ENCODE measurements at regions not wholly inside any gene's neighbourhood (a gene's known extent, or its start where the extent isn't known, plus 50 kb on each side); places are given as distances from the start of the nearest gene placed in this dataset.
A peak's percentile ranks its signal among the peaks of the same experiment; 100 is the strongest.

DNA sequence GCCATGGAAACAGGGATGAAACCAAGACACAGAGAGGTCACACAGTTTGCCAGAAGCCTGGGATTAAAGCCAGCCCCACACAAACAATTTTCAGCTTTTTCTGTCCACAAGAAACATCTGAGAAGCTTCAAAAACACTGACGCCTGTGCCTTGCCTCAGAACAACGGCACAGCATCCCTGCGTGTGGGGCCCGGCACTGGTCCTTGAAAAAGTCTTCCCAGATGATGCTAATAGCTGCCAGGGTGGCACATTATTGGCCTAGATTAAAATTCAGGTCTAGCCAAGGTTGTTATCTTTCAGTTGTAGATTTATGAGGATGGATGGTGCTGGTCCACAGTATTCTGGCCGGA lies 321.4 kb downstream of the HAPSTR1 start:
- DNase-seq: no peak

DNA sequence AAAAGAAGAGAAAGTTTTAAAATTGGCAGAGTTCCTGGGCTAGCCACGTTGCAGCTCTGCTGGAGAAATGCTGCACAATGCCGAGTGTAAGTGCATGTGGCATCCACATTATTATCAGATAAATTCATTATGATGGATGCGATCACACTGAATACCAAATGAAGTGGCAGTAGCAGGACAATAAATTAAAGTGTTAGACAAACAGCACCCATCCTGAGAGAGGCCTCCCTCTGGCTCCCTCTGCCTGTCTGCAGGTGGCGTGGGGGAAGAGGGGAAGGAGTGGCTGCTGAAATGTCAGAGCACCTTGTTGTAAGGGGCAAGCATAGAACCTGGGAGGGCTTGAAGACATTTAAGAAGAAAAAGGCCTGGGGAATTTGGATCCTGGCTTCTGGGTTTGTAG lies 324.1 kb downstream of the HAPSTR1 start:
- DNase-seq: no peak

DNA sequence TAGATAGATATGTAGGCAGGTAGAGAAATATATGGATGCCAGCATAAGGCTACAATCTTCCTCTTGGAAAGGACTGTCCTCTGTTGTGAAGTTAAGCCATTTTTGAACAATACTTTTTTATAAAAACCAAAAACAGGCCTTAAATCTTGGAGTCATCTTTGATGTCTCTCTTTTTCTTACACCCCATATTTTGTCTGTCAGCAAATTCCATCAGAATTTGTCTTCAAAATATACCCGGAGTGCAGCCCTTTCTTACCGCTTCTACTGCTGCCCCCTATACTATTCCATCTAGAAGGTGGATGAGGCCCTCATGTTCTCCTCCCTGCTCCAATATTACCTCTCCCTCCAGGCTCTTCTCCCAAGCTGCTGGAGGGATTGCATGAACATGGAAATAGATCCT lies 326.5 kb downstream of the HAPSTR1 start:
- no peak for DNase-seq

DNA sequence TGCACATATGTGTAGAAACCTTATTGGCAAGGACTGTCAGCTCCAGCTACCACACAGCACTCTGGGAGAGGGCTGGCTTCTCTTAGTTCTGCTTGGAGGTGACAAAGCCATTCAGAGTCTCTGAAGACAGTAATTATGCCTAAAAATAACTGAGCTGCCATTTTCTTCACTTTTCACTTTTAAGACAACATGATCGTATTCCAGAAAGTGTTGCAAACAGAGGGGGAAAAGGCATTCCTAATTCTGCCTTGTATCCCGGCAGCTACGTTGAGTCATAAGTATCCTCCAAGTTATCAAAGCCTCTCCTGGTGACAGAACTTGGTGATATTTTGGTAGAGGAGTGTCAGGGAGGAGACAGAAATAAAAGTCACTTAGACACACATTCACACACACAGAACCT lies 327.7 kb downstream of the HAPSTR1 start:
- DNase-seq: no peak

DNA sequence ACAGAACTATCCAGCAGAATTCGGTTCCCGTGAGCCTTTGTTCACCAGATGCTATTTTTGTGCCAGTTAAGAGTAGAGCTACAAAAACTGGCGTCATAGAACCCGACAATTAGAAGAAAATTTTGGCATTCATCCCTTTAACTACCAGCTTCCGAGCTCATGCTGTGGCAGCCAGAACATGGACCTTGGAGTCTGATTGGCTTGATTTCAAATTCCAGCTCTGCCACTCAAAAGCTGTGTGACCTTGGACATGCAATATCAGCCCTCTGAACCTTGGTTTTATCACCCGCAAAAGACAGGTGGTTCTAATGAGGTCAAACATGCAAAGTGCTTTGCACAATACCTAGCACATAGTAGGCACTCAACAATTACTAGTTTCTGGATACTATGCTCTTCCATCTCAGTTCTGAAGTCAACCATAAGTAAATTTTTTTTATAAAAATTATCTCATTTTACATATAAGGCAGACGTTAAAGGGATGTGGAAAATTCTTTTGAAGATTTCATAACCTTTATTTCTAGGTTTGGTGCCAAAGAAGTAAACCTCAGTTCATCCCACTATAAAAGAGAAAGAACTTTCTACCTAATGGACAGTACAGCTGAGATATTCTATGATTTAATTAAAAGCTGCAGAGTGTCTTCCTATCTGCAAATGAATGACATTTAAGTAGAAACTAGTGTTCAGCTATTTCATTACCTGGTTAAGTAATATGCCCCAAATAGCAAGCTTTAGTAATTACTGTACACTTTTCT lies 331.5 kb downstream of the HAPSTR1 start:
- no peak for DNase-seq

DNA sequence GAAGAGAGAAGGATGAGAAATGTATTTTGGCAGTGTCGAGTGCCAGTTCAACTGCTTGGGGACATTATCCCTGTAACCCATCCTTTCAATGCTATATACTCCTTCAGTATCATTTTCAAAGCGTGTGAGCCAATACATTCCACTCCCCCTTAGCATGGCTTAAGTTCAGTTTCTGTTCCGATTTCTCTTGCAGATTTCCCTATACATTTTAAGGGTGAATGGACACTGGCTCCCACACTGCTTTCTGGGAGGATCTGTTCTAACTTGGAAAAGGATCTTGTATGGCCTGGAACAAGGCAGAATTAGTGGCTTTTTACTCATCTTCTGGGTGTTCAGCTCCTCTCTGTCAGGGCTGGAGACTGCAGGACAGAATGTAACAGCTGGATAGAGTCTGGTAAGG lies 333.8 kb downstream of the HAPSTR1 start:
- DNase-seq: no peak

DNA sequence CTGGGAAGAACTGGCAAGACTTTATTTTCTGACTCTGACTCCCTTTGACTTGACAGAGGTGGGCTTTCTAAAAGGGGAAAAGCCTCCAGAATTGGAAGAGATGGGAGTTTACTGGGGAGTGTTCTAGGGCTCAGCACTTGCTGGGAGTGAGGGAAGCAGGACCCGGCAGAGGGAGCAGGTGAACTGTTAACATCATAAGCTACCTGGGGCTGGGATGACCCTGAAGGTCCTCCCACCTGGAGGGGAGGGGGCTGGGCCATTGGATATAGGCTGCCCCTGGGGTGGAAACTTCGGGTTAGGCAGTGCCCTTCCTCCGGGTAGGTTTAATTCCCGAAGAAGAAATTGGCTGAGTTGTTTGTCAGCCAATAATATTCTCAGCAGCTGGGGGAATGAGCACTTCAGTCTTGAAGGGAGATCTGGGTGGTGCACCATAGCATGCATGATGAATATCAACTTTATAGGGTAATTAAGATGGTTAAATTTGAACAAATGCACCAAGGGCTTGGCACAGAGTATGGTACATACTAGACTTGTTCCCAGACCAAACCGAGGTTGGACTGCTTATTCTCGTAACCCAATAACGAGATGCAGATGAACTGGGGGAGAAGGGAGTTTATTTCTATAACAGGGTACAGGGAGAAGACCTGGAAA lies 337.0 kb downstream of the HAPSTR1 start:
- DNase-seq: no peak

DNA sequence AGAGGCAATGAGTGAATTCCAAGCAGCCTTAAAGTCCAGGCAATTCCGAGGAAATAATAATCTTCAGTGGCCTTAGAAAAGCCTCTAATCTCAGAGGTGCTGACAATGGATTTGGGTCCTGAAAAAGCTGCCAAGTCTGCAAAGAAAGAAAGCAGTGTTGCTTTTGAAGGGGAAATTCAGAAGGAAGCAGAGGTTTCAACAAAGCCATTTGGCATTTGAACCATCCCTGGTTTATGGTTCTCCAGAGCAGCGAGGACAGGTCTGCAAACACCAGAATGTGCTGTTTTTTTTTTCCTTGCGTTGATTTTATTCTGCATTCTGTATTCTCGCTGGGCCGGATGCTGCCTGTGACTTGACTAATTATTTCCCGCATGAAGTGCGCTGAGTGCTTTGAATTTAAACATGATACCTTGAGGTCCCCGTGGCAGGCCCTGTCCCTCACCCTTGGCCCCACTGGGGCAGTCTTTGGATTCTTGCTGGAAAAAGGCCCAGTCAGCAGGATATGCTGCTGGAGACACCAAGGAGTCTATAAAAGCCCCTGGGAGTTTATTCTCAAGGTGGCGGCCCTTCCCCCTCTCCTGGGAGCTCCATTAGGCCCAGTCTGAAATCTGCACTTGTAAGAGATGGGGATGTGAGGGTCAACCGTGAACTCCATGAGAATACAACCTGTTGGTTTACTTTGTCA lies 338.3 kb downstream of the HAPSTR1 start:
- DNase-seq: peak; percentile 22

DNA sequence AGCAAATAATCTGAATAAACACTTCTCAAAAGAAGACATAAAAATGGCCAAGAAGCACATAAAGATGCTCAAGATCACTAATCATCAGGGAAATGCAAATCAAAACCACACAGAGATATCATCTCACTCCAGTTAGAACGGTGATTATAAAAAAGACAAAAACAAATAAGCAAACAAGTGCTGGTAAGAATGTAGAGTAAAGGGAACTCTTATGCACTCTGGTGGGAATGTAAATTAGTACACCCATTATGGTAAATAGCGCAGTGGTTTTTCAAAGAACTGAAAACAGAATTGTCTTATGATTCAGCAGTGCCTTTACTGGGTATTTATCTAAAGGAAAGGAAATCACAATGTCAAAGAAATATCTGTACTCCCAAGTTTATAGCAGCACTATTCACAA lies 343.2 kb downstream of the HAPSTR1 start:
- DNase-seq: no peak

DNA sequence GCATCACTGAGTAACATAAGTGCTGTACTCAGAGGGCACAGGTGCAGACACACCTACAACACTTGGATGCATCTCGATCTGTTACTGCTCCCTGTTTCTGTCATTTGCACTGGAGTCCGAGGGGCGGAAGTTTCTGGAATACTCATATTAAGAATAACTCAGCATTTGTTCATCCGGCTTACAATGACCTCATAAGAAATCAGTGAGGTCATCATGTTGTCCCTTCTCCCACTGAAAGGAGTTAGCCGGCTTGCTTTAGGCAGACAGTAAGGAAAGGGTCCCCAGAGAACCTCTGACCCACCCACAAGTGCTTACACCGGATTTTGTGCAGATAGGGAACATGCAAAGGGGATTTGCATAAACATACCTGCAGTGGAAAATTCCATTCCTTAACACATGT lies 344.7 kb downstream of the HAPSTR1 start:
- DNase-seq: no peak

DNA sequence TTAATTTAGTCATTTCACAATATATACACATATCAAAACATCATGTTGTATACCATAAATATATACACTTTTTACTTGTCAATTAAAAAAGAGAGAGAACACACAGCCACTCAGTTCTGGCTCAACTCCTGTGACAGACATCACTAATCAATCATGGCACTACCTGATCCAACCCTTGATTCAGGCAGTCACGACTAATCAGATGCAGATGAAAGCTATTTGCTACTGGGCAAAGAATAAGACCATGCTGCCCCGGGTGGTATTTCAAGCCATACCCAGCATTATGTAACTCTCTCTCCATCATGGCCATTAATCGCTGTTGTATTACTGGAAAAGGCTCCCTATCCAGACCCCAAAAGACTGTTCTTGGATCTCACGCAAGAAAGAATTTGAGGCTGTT lies 345.7 kb downstream of the HAPSTR1 start:
- DNase-seq: no peak

DNA sequence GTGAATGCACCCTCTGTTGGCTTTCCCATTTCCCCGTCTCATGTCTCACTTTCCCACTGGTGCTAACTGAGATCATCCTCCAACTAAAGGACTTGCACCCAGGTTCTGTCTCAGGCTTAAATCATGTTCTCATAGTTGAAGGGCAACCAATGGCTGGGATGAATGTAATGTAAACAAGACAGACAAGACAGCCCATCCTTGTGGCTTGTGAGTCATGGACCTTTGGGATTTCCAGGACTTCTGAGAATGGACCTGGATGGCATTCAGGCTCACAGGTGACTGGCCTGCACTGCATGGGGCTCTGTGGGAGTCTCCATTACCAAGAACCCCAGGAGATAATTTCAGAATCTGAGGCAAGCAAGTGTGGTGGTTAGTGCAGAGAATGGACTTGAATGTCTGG lies 347.5 kb downstream of the HAPSTR1 start:
- DNase-seq: no peak

DNA sequence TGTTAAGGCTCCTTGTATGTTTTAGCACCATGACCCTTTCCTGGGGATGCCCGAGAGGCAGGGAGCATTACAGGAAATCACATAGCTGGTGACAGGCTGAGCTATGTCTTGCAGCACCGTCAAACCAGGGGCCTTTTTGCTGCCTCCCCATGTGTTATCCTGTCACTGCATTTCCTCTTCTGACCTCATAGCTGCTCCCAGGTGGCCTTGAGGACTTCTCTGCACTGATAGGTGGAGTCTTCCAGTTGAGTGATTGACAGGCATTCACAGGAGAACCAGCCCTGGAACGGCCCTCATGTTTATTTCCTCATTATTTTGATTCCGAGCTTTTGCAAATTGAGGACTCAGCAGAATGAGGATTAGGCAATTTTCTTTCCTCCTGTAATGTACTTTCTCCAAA lies 349.6 kb downstream of the HAPSTR1 start:
- DNase-seq: no peak

DNA sequence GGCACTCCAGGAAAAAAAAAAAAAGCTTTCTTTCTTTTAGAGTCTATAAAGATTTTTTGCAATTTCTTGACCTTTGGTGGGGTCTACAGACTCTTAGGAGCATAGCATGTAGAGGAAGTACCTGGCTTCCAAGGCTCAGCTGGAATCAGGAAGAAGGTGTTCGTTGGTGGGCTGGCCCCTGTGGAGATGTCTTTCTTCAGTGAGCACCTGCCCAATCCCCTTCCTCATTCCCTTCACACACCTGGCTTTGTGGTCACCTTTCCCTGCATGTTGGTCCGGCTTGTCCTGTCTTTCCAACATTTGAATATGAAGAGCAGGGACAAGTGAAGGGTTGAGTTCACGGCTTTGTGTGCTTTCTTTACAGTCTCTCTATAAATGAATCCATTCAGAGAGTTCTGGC lies 352.4 kb downstream of the HAPSTR1 start:
- no peak for DNase-seq

DNA sequence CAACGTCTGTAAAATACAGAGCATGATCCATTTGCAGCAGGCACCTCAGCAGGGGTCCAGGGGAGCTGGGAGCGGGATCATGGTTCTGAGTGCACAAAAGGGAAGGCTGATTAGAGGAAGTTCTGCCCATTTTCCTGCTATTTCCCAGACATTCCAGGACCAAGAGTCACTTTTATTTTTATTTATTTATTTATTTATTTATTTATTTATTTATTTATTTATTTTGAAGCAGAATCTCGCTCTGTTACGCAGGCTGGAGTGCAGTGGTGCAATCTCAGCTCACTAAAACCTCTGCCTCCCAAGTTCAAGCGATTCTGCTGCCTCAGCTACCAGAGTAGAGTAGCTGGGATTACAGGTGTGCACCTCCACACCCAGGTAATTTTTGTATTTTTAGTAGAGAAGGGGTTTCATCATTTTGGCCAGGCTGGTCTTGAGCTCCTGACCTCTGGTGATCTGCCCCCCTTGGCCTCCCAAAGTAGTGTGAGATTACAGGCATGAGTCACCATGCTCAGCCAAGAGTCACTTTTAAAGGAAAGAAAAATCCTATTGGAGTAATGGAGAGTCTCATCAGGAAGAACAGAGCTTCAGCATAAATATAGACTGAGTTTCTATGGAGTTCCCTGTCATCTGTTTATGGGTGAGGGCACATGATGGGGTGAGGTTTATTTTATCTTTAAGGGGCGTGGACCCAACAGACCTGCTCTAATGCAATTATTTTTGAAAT lies 355.2 kb downstream of the HAPSTR1 start:
- DNase-seq: no peak

DNA sequence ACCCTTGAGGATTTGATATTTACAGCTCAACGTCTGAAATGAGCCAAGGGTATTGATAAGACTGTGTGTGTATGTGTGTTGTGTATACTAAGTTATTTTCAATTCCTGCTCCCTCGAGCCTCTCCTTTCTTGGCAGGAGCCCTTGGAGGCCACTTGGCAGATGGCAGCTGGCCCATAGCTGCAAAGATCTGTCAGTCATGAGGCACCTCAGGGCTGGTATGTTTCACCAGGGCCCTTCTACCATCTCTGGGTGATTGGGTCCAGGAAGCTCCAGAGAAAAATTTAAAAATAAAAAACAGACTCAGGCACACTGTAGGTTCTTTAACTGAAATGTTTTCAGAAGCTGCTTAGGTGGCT lies 355.7 kb downstream of the HAPSTR1 start:
- DNase-seq: no peak

DNA sequence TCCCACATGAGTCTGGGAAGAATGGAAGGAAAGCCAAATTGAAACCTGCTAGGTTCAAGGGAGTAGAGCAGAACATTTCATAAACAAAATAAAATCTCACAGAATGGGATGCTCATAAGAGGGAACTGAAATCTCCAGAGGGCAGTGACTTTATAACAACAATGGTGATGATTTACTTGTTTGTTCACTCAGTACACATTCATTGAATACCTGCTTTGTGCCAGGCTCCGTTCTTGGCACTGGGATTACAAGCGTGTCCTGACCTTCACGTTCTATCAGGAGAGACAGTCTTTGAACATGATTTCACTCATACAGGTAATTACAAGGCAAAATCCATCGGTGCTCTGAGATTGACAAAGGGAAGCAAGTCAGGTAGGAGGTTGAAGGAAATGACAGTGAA lies 356.3 kb downstream of the HAPSTR1 start:
- no peak for DNase-seq

DNA sequence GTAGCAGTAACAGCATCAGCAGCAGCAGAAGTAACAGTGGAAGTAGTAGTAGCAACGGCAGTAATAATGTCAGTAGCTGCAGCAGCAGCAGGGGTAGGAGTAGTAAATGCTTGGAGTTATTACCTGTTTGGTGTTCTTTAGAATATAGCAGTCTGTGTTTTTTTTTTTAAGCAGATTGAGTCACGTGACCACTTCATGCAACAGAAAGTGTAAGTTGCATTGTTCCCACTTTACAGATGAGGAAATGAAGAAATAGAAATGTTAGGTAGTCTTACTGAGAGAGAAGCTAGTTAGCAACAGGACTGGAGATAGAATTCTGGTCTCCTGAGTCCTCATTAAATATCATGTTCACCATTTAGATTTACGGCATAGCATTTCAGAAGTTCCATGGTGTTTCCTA lies 358.2 kb downstream of the HAPSTR1 start:
- DNase-seq: no peak

DNA sequence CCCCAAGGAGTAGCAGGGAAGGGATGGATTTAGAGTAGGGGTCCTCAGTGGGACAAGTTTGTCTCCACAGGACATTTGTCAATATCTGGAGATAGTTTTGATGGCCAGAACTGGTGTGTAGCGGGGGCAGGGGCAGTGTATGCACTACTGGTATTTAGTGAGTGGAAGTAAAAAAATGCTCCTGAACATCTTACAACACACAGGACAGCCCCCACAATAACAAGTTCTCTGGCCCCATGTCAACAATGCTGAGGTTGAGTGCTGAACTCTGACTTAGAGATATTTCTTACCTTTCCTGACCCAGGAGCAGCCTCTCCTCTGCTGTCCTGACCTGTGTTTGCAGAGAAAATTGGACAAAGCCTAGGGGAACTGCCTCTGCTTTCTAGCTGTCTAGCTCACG lies 365.8 kb downstream of the HAPSTR1 start:
- no peak for DNase-seq

DNA sequence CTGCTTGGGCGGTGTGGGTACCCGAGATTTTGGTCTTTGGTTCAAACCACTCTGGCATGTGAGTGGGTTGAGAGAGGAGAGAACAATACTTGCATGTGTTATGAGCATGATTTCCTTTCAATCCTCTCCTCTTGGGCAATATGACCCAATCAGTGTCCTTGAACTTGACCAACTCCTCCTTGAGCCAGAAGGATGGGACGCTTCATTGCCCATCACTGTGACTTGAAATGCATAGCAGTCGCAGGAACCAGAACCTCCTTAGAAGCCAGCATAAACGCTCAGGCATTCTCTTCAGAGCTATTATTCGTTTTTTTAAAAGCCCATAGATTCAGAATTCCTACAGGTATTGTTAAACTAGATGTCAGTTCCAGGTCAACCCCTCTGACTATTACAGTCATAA lies 367.4 kb downstream of the HAPSTR1 start:
- DNase-seq: no peak

DNA sequence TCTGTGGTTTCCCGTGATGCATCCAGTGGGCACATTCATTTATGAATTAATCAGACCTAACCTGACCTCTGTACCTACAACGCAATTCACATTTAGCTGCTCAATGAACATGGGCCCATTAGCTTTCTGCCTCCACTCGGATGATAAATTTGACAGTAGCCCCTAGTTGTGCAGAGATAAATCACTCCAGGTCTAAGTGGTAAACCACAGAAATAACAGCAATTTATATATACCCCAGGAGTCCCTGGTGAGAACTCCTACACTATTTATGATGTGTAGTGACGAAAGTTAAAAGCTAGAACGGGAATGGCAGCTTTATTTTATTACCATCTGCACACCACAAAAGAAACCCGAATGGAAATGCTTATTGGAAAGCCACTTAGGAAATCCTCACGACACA lies 371.5 kb downstream of the HAPSTR1 start:
- DNase-seq: no peak

DNA sequence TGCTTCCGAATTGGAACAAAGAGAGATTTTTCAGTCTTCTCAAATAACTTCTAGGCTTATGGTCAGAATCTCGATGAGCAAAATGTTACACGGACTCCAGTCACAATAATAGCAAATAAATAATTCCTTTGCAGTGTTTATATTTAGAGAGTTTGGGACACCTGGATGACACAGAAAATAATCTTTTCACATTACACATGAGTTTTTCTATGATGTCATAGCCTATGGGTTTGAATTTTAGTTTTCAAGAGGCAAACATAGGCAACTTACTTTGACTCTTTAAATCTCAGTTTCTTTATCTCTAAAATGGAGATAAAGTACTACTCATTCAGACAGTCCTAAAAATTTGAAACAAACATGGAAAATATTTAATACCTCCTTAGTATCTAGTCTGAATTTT lies 372.0 kb downstream of the HAPSTR1 start:
- no peak for DNase-seq

DNA sequence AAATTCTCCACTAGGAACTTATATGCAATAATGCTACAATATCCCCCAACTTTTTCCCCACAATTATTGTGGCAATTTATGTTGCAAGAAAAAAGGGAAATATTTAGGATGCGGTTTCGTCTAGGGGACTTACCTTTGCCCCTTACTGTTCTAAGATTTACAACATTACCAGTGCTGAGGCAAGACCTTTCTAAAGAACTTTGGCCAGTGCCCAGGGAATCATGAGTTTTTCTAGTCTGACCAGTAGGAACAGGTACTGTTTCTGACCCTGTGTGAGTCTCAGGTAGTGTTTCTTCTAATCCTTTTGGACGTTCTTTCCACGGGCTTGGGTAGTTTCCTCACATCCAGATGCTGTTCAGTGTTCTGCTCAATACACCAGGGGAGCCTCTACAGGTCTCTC lies 373.7 kb downstream of the HAPSTR1 start:
- no peak for DNase-seq

Measured in right kidney (tissue), 1 donor.